ENCODE measurements at regions not wholly inside any gene's neighbourhood (a gene's known extent, or its start where the extent isn't known, plus 50 kb on each side); places are given as distances from the start of the nearest gene placed in this dataset.

GRCh38 chr3:73228000-73228399, 166.5 kb downstream of the EBLN2 start:
- H3K79me1 ChIP-seq (ENCODE audit: low read depth in 1 of 2, low read length in 2 of 2) = no peaks in the 10 kb centered on the region
- no peak overlapping the region for H3K18ac ChIP-seq (ENCODE audit: low read depth, low read length)
- no peak overlapping the region for H3K27ac ChIP-seq (ENCODE audit: insufficient read depth, low read length)
- no peak overlapping the region for H3K4ac ChIP-seq (ENCODE audit: low read depth, low read length)
- H3K9me1 ChIP-seq (ENCODE audit: insufficient read depth, low read length) = no peaks in the 10 kb centered on the region
- dilution Hi-C loops (cut with HindIII; ENCODE audit: low sequenced_read_pairs, unreplicated experiment) (no loop called here), intact Hi-C loops (cut with micrococcal nuclease) (loop anchor here (10.0 kb wide), 1 partner anchor 1347 kb away; no protein-coding TSS in a partner anchor), in situ Hi-C loops (cut with MboI; ENCODE audit: low sequenced_read_pairs) (no loop called here)
- no peak overlapping the region for H4K91ac ChIP-seq (ENCODE audit: insufficient read depth, low read depth, low read length)
- H2BK120ac ChIP-seq (ENCODE audit: low read depth, low read length) = no peak overlapping the region
- CTCF ChIA-PET = interaction anchor here (0.7 kb wide), 1 partner anchor 1486 kb away, joined by 4 read pairs; no protein-coding TSS in a partner anchor
- H3K4me2 ChIP-seq (ENCODE audit: low read depth, low read length) = no peak overlapping the region
- no peaks in the 10 kb centered on the region for H3K9me3 ChIP-seq (ENCODE audit: control insufficient read depth, insufficient read depth, low read length)
- H3K23ac ChIP-seq (ENCODE audit: low read depth, low read length) = no peak overlapping the region
- H2AFZ ChIP-seq (replicated peaks; ENCODE audit: low read length, poor library complexity) = no peak overlapping the region
- H3K4me3 ChIP-seq (ENCODE audit: insufficient read depth, low read depth, low read length) = no peak overlapping the region
- no peak overlapping the region for H3K14ac ChIP-seq (replicated peaks; ENCODE audit: low read depth, low read length)
- no peaks in the 10 kb centered on the region for H4K20me1 ChIP-seq (ENCODE audit: insufficient read depth, low read length)
- H2BK20ac ChIP-seq (ENCODE audit: low read depth, low read length) = no peak overlapping the region
- no peaks in the 10 kb centered on the region for H3K4me1 ChIP-seq (ENCODE audit: control insufficient read depth, insufficient read depth, low read length)
- no peak overlapping the region for H4K5ac ChIP-seq (ENCODE audit: low read depth, low read length)
- H3K9ac ChIP-seq (ENCODE audit: low read depth, low read length) = no peak overlapping the region
- POLR2A ChIA-PET (ENCODE audit: unreplicated experiment) = no interaction called here
- no peaks in the 10 kb centered on the region for H3K36me3 ChIP-seq (ENCODE audit: control insufficient read depth, insufficient read depth, low read length)
- TF ChIP-seq RAD21 (IDR thresholded peaks at IDR 0.05; ENCODE audit: low read length) (no peak), RFX5 (IDR thresholded peaks at IDR 0.05; ENCODE audit: low read depth, low read length) (no peak), POLR2A (IDR thresholded peaks at IDR 0.05; ENCODE audit: low read depth, low read length) (no peak), SMC3 (IDR thresholded peaks at IDR 0.05; ENCODE audit: low read depth, low read length) (no peak), CHD1 (IDR thresholded peaks at IDR 0.05; ENCODE audit: low read depth, low read length) (no peak), FOS (IDR thresholded peaks at IDR 0.05; ENCODE audit: low read depth, low read length) (no peak), MAFK (IDR thresholded peaks at IDR 0.05; ENCODE audit: low read depth, low read length) (no peak), MXI1 (IDR thresholded peaks at IDR 0.05; ENCODE audit: borderline replicate concordance, low read depth, low read length) (no peak), MAZ (IDR thresholded peaks at IDR 0.05; ENCODE audit: borderline replicate concordance, low read depth, low read length) (no peak), NFE2L2 (IDR thresholded peaks at IDR 0.05; ENCODE audit: low read depth, low read length) (no peak), RCOR1 (IDR thresholded peaks at IDR 0.05; ENCODE audit: insufficient replicate concordance, low read length) (no peak), CEBPB (IDR thresholded peaks at IDR 0.05; ENCODE audit: low read depth, low read length) (no peak)
- TF ChIP-seq, protein P1, sequence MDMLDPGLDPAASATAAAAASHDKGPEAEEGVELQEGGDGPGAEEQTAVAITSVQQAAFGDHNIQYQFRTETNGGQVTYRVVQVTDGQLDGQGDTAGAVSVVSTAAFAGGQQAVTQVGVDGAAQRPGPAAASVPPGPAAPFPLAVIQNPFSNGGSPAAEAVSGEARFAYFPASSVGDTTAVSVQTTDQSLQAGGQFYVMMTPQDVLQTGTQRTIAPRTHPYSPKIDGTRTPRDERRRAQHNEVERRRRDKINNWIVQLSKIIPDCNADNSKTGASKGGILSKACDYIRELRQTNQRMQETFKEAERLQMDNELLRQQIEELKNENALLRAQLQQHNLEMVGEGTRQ (IDR thresholded peaks at IDR 0.05; ENCODE audit: low read depth, low read length) = no peak
- TF ChIP-seq, protein P2, sequence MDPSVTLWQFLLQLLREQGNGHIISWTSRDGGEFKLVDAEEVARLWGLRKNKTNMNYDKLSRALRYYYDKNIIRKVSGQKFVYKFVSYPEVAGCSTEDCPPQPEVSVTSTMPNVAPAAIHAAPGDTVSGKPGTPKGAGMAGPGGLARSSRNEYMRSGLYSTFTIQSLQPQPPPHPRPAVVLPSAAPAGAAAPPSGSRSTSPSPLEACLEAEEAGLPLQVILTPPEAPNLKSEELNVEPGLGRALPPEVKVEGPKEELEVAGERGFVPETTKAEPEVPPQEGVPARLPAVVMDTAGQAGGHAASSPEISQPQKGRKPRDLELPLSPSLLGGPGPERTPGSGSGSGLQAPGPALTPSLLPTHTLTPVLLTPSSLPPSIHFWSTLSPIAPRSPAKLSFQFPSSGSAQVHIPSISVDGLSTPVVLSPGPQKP (IDR thresholded peaks at IDR 0.05; ENCODE audit: borderline replicate concordance, low read depth, low read length) = no peak
- no peak overlapping the region for H2AK9ac ChIP-seq (replicated peaks; ENCODE audit: low read depth, low read length, poor library complexity)
- no peak overlapping the region for H2BK15ac ChIP-seq (ENCODE audit: low read depth, low read length)
- no peak overlapping the region for H2BK5ac ChIP-seq (ENCODE audit: low read depth, low read length, poor library complexity, severe bottlenecking)
- H4K8ac ChIP-seq (ENCODE audit: low read depth in 2 of 2, low read length in 2 of 2) = no peak overlapping the region
- DNase-seq = no peak
- H3K27me3 ChIP-seq (ENCODE audit: control insufficient read depth, insufficient read depth, low read length) = no peaks in the 10 kb centered on the region
- no peak overlapping the region for H3K56ac ChIP-seq (ENCODE audit: extremely low read depth, insufficient read depth, low read length)
- ATAC-seq (ENCODE audit: low read depth) = no peak
- no CpG with 5 or more reads among the region's 5 CpGs for WGBS, 2 experiments (ENCODE audit: extremely low coverage in 2 of 2, insufficient read length in 1 of 2)
- no peak overlapping the region for H2AK5ac ChIP-seq (ENCODE audit: low read depth, low read length)
- no TSS peak for BruUV-seq (replicated peaks)
